DND-41 (cell line): ENCODE measurements at regions not wholly inside any gene's neighbourhood (a gene's known extent, or its start where the extent isn't known, plus 50 kb on each side); places are given as distances from the start of the nearest gene placed in this dataset.
"Not testable (repeated sequence)": the region's sequence is repeated elsewhere in the genome, so short reads cannot be mapped to it uniquely, and the experiment has no call there.

Source experiments
- ATAC-seq: fragments of 200-7000 bp; cut with Tn5 transposase; 3 replicates; pipeline ENCODE4 v1.9.1; 2021; ENCODE audit warnings: low read depth; ENCODE audit not compliant: insufficient read depth
- DNase-seq: peaks from one replicate; pipeline ENCODE4 v3.0.0-alpha.2; 2020
- H2AFZ ChIP-seq: 2 replicates; pipeline ENCODE4 v1.6.0; 2012; ENCODE audit warnings: low read depth, low read length
- H3K27ac ChIP-seq: 2 replicates; pipeline ENCODE4 v1.5.1; 2012; ENCODE audit warnings: low read length, inconsistent platforms
- H3K27me3 ChIP-seq: fragments of 200-600 bp; sonication (generic); 2 replicates; pipeline ENCODE4 v1.6.0; 2012; ENCODE audit warnings: low read length, mild to moderate bottlenecking, inconsistent platforms; ENCODE audit not compliant: insufficient read depth, poor library complexity
- H3K36me3 ChIP-seq: 2 replicates; pipeline ENCODE4 v1.5.1; 2012; ENCODE audit warnings: low read length, inconsistent platforms; ENCODE audit not compliant: insufficient read depth
- H3K4me1 ChIP-seq: 2 replicates; pipeline ENCODE4 v1.5.1; 2012; ENCODE audit warnings: mild to moderate bottlenecking, low read length; ENCODE audit not compliant: insufficient read depth
- H3K4me2 ChIP-seq: 2 replicates; pipeline ENCODE4 v1.6.0; 2012; ENCODE audit warnings: mild to moderate bottlenecking, moderate library complexity, low read length, inconsistent platforms; ENCODE audit not compliant: insufficient read depth
- H3K4me3 ChIP-seq, 2 experiments: fragments of 200-600 bp in 1 of 2; shearing (Covaris generic) in 1 of 2; 2 replicates each; pipeline ENCODE4 v1.5.1; 2012 to 2016; ENCODE audit warnings: inconsistent platforms in 2 of 2, low read length in 2 of 2, mild to moderate bottlenecking in 2 of 2, low read depth in 1 of 2, moderate library complexity in 1 of 2
- H3K79me2 ChIP-seq: 2 replicates; pipeline ENCODE4 v1.6.0; 2012; ENCODE audit warnings: low read length, inconsistent platforms; ENCODE audit not compliant: insufficient read depth
- H3K9ac ChIP-seq: 2 replicates; pipeline ENCODE4 v1.6.0; 2012; ENCODE audit warnings: low read depth, mild to moderate bottlenecking, inconsistent platforms, low read length, moderate library complexity
- H3K9me3 ChIP-seq: 2 replicates; pipeline ENCODE4 v1.5.1; 2012; ENCODE audit warnings: low read length, moderate library complexity, mild to moderate bottlenecking, inconsistent platforms; ENCODE audit not compliant: insufficient read depth, severe bottlenecking
- H4K20me1 ChIP-seq: 2 replicates; pipeline ENCODE4 v1.6.0; 2012; ENCODE audit warnings: low read length; ENCODE audit not compliant: insufficient read depth
- CTCF ChIP-seq: IDR thresholded peaks from 2 replicates; pipeline ENCODE4 v1.5.1; 2012; ENCODE audit warnings: borderline replicate concordance, low read length, moderate library complexity, mild to moderate bottlenecking; ENCODE audit not compliant: poor library complexity, severe bottlenecking; ENCODE audit errors: extremely low read depth
- EZH2 ChIP-seq: IDR thresholded peaks from 3 replicates; pipeline ENCODE4 v1.6.1; 2012; ENCODE audit warnings: borderline replicate concordance, low read depth, mild to moderate bottlenecking, moderate library complexity, low read length, inconsistent platforms; ENCODE audit not compliant: severe bottlenecking

- H3K36me3 ChIP-seq, DNase-seq, H4K20me1 ChIP-seq, H3K4me2 ChIP-seq, H3K9me3 ChIP-seq, H3K27me3 ChIP-seq, H3K4me3 ChIP-seq, H3K4me1 ChIP-seq, H3K27ac ChIP-seq, H3K79me2 ChIP-seq, H2AFZ ChIP-seq, H3K9ac ChIP-seq, ATAC-seq: not testable (repeated sequence)
Measured at GRCh38 chrX:39436538-39436937, 635.3 kb downstream of the MID1IP1 start.

GRCh38 chrX:39437670-39438441 is 636.6 kb downstream of the MID1IP1 start:
- DNase-seq, result no peak
- Histone ChIP-seq H3K36me3 (no peaks in the 10 kb centered on the region), H3K4me3 (no peak overlapping the region), H3K4me1 (no peaks in the 10 kb centered on the region), H2AFZ (no peak overlapping the region), H3K79me2 (no peaks in the 10 kb centered on the region), H3K9me3 (no peaks in the 10 kb centered on the region), H4K20me1 (no peaks in the 10 kb centered on the region), H3K27me3 (no peaks in the 10 kb centered on the region), H3K9ac (no peak overlapping the region), H3K4me2 (no peak overlapping the region), H3K27ac (no peak overlapping the region)
- ATAC-seq, result no peak
- TF ChIP-seq EZH2, result no peak
- no peak for TF ChIP-seq CTCF

- Histone ChIP-seq H3K27me3 (no peaks in the 10 kb centered on the region), H3K4me2 (no peak overlapping the region), H3K9me3 (no peaks in the 10 kb centered on the region), H4K20me1 (no peaks in the 10 kb centered on the region), H3K4me1 (no peaks in the 10 kb centered on the region), H3K4me3 (no peak overlapping the region), H3K79me2 (no peaks in the 10 kb centered on the region), H3K27ac (no peak overlapping the region), H3K36me3 (no peaks in the 10 kb centered on the region), H2AFZ (no peak overlapping the region), H3K9ac (no peak overlapping the region)
- ATAC-seq (no peak), DNase-seq (no peak)
- TF ChIP-seq EZH2 (no peak), CTCF (peak; percentile 24)
Measured at GRCh38 chrX:39438603-39439602, 637.6 kb downstream of the MID1IP1 start.
